Hindlimb muscle (tissue), 1 donor: ENCODE measurements at regions not wholly inside any gene's neighbourhood (a gene's known extent, or its start where the extent isn't known, plus 50 kb on each side); places are given as distances from the start of the nearest gene placed in this dataset.
"Not testable (repeated sequence)": the region's sequence is repeated elsewhere in the genome, so short reads cannot be mapped to it uniquely, and the experiment has no call there.

Experiments
- DNase-seq: peaks from one replicate; pipeline ENCODE4 v3.0.0-alpha.2; 2013

DNA sequence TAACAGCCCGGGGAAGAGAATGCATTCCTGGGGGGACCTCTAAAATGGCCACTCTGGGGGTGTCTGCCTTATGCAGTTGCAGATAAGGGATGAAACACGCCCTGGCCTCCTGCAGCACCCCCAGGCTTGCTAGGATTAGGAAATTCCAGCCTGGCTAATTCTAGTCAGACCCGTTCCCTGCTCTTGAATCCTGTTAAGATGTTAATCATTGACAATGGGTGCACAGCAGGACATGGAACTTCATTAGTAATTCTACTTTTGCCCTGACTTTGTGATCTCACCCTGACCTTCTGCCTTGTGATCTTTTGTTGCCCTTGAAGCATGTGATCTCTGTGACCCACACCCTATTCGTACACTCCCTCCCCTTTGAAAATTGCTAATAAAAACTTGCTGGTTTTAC lies 131.7 kb upstream of the ADGRL4 start:
- not testable (repeated sequence) for DNase-seq

DNA sequence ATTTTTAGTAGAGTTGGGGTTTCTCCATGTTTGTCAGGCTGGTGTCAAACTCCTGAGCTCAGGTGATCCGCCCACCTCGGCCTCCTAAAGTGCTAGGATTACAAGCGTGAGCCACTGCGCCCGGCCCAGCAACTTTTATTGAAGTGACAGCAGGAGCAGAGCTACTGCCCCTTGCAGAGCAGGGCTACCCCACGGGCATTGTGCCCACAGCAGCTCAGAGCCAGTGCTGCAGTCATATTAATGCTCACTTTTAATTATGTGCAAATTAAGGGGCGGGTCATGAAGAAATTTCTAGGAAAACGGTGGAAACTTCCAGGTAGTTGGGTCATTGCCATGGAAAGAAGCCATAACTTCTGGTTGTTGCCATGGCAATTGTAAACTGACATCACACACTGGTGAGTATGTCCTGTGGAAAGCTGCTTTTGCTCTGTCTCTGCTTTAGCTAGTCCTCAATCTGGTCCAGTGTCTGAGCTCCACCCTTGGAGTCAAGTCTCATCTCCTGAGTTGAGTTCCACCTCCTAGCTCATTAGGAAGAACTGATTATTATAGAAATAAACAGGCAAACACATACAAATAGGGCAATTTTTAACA lies 127.3 kb upstream of the ADGRL4 start:
- DNase-seq: no peak

DNA sequence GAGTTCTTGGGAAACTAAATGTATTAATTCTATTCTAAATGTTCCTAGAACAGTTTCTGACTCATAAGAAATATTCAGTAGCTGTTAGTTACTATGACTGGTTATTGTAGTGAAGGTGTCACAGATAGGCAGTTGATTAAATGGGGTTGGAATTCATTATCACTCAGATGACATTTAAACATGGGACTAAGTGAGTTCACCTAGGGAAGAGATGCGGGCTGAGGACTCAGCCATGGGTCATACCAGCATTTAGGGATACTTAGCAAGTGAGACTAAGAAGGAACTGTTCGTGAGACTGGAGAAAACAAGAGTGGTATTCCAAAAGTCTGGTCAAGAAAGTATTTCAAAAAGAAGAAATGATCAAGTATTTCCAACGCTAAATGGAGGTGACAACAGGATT lies 125.1 kb upstream of the ADGRL4 start:
- DNase-seq: no peak

DNA sequence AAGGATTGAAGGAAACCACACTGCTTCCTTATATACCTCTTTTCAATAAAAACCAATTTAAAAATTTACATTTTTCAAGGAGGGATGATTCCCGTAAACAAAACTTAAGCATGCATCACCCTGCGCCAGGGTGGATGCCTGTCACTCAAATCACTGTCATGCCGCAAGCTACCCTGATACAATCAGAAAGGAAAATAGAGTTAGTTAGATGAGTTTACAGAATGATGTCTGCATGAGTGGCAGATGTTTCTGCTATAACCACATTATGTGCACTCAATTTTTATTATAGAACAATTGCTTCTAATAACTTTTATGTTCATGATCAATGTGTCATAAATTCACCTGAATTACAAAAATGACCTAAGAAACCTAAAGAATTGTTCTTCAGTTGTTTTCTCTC lies 123.4 kb upstream of the ADGRL4 start:
- no peak for DNase-seq

DNA sequence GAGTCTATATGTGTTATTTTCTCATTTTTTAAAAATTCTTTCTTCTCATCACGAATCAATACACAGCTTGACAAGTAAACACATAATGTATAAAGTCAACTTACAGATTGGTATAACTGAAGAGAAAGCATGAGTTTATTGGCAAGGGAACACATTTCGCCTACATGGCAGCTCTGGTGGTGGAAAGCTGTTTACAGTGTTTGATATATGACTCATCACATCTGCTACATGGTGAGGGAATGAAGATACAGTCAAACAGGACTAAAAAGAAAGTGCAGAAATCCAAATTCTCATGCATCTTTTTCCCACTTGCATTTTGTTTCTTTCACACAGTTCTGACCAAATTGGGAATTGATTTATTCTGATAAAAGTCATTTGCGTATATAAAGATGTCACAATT lies 122.2 kb upstream of the ADGRL4 start:
- no peak for DNase-seq

DNA sequence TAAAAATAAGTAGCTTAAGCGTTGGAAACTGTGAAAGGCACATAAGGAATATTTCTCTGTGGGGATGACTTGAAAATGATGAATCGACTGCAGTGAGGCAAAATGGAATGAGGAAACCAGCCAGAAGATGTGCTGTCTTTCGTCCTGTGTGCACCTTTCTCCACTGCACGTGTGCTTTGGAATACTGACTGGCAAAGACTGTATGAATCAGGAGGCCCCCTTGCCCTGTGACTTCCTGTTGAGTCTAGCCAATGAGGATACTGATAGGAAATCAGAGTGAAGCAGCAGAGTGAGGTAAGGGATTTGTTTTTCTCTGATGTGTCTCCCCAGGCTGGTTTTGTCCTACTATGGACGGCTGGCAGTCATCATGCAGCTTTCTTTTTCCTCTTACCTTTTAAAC lies 118.2 kb upstream of the ADGRL4 start:
- no peak for DNase-seq

DNA sequence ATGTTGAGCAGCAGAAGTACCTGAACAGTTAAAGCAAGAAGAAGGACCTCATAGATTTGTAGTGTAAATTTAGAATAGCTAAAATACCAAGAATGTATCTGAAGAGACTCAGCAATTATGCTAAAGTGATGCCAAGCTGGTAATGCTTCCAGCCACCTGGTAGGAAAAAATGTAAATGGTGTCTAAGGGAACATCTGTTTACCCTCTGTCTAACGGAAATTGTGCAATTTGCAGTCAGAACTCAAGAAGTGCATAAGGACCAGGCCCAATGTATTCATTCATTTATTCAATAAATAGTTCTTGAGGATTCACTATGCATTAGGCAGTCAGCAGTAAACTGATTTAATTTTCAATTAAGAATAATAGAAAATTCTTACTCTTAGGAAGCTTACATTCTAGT lies 116.0 kb upstream of the ADGRL4 start:
- no peak for DNase-seq

DNA sequence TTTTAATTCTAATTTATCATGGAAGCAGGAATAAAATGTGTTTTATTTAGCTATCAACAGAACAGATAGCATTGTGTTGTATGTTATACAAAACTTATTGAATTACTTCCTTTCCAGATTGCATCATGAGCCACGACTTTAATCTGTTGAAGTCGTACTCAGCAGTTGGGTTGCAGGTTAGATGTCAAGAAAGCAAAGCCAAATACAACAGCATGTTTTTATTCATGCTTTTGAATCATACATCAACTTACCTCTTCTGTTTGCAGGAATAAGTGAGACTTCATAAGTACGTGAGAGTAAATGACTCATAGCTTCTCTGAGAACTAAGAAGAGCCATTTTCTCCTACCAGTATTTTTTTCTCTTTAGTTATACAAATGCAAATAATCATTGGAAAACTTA lies 110.8 kb upstream of the ADGRL4 start:
- DNase-seq: no peak

DNA sequence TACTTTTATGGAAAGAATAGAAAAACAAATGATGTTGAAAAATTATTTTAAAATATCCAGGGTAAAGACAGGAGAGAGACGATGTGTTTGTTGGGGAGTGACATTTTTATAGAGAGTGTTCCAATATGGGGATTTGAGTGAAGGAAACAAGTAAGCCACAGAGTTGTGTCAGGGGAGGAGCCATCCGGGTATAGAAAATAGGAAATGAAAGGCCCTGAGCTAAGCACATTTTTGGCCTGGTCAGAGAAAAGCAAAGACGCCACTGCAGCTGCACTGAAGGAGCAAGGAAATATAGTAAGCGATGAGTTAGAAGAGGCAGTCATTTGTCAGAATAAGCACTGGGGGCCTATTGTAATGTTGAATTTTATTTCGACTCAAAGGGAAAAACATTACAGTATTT lies 107.3 kb upstream of the ADGRL4 start:
- DNase-seq: no peak

DNA sequence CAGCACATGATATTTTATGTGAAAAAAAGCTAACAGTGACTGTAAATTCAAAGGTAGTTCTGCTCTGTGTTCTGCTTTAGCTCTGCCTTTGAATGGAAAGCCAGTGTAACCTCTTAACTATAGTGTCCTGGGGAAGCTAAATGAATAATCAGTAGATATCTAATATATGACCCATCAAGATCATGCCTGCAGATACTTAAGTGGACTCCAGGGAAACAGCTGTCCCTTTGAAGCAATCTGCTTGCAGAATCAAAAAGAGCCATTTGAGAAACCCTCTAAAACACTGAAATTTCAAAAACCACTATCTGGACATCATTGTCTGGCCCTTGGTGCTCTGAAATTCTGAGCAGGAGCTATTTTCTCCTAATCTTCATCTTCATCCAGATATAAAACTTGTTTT lies 104.2 kb upstream of the ADGRL4 start:
- DNase-seq: no peak

DNA sequence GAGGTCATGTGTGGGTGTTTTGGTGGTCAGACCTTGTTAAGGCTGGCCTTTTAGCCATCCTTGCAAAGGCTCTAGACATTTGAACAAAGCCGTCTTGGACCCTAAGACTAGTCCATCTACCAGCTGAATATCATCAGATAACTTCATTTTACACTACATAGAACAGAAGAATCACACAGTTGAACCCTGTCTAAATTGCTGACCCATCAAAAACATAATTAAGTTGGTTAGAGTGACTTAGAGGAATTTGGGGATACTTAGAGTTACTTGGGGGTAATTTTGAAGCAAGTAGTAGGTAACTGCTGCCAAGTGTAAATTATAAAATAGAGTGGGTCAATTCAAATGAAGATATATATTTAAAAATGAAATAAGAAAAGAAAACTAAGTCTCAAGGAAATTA lies 102.9 kb upstream of the ADGRL4 start:
- DNase-seq: no peak

DNA sequence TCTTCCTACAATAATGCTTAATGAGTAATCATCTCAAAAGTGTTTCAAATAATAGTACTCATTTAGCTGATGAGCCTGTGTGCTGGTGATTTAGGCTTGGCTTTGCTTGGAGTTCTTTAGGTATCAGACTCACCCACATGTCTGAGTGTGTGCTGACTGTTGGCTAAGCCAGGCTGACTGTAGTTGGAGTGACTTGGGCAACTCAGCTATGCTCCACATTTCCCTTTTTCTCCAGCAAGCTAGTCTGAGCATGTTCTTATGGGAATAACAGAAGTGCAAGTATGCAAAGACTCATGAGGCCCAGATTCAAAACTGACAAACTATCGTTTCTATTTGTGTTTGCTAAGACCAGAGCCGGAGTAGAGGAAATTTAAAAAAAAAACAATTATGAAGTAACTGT lies 99.0 kb upstream of the ADGRL4 start:
- DNase-seq: no peak

DNA sequence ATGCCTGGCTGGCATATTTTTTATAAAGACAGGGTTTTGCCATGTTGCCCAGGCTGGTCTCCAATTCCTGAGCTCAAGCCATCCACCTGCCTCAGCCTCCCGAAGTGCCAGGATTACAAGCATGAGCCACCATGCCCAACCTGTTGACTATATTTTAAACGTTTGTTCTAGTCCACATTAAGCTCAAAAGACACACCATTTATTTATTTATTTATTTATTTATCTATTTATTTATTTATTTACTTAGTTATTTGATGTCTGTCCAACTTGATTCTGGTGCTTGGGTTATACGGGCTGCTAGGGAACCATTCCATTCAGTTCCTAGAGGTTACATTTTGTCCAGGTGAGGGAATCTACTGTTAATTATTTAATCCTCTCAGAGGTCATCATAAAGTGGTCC lies 98.1 kb upstream of the ADGRL4 start:
- DNase-seq: no peak

DNA sequence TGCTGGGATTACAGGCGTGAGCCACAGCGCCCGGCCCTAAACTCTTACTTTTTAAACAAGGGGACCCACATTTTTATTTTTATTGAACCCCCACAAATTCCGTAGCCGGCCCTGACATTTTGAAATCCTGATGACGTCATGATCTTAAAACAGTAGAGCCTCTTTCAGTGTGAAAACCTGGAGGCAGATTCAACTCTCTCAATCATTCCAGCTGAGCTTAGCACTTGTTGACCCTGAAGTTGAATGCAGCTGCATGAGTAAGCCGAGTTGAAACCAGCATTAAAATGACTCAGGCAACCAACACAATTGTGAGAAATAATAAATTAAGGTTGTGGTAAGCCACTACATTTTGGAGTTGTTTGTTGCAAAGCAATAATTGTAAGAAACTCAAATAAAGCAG lies 93.9 kb upstream of the ADGRL4 start:
- DNase-seq: no peak

DNA sequence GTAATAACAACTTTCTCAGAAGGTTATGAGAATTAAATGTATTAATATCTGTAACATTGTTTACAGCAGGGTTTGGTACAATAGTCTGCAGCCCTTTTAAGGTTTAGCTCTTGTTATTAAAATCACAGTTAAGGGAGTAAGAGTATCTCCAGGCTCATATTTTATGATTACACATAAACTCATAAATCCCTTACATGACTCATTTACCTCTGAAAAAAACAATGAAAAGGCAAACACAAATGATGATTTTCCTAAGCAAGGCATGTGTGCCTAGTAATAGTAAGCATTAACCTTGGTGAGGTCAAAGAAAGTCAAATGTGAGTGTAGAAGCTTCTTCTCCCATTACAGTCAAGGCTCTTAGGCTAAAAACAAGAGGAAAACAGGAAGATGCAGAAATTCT lies 84.5 kb upstream of the ADGRL4 start:
- DNase-seq: no peak

DNA sequence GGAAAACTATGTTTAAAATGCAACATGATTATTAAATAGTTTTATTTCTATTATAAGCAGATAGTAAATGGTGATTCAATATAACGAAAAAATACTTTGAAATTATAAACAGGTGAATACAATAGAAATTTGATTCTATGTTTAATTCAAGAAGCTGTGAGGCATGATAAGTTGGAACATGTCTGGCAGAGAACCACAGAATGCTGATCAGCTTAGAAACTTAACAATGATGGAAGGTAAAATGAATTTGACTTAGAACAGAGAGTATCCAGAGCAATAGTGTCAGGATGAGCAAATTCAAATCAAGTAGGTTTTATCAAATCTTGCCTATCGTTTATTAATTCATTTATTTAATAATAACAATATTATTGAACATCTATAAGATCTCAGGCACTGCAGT lies 83.4 kb upstream of the ADGRL4 start:
- no peak for DNase-seq

DNA sequence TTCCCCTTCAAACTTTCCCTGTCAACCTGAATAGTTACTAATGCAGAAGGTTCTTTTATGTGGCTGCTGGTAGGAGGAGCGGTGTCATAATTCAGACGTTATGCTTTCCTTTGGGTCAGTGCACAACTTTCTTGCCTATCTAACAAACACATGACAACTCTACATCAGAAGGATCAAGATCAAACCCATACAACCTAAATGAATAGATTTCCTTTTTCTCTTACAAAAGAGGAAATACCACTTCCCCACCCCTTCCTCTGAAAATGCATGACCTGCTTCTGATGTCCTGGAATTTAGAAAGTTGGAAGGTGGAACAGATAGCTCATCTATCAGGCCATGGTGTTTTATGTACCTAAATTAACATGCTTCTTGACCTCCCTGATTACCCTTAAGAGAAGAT lies 75.7 kb upstream of the ADGRL4 start:
- DNase-seq: no peak

DNA sequence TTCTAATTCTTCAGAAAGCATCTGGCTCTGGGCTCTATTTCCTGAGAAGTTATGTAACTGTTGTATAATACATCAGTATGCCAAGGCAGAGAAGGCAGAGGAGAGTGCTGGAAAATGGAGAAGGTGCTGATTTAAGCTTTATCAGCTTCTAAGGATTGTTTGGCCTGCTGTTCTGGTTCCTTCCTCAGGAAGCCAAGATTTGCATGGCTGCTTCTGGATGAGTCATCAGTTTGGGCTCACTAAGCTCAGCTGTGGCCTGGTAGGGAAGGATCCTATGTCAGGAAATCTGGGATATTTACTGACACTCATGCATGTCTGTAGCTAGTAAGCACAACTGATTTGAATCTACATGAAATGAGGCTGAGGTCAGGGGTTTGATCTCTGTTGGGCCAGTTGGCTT lies 73.2 kb upstream of the ADGRL4 start:
- peak; percentile 23 for DNase-seq

DNA sequence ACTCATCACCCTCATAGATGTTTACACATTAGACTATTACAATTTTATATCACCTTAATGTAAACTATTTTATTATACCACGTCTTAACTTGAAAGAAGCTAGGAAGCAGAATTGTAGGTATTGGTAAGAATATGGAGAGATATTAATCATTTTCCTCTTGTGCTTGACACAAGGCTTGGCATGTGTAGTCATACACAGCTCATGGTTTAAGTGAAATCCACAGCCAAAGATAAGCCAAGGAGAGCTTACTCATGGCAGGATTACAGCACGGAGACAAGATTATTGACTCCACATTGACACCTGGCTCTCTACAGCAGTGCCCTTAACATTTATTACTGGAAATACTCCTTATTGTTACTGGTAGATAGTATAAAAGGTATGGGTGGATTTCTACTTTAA lies 68.4 kb upstream of the ADGRL4 start:
- no peak for DNase-seq

DNA sequence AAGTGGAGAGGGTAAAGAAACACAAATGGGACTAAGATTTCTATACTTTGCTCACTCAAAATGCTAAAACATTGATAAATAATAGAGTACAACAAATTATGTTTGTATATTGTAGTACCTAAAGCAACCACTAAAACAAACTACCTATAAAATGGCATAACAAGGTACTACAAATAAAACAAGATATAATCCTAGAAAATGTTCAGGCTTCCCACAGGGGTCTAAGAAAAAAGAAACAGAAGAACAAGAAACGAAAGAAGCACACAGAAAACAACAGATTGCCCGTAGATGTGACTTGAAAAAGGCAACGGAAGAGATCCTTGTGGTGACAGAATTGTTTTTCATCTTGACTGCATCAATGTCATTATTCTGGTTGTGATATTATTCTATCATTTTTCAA lies 63.3 kb upstream of the ADGRL4 start:
- DNase-seq: no peak

DNA sequence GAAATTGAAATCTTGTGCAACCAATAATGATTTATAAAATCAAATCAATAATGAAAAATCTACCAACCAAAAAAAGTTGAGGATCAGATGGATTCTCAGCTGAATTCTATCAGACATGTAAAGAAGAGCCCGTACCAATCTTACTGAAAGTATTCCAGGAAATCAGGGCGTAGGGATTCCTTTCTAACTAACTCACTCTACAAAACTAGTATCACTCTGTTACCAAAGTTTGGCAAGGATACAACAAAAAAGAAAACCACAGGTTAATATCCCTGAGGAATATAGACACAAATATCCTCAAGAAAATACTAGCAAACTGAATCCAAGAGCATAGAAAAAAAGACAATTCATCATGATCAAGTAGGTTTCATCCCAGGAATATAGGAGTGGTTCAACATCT lies 52.8 kb upstream of the ADGRL4 start:
- DNase-seq: no peak
